ENCODE measurements at regions not wholly inside any gene's neighbourhood (a gene's known extent, or its start where the extent isn't known, plus 50 kb on each side); places are given as distances from the start of the nearest gene placed in this dataset.

DNA sequence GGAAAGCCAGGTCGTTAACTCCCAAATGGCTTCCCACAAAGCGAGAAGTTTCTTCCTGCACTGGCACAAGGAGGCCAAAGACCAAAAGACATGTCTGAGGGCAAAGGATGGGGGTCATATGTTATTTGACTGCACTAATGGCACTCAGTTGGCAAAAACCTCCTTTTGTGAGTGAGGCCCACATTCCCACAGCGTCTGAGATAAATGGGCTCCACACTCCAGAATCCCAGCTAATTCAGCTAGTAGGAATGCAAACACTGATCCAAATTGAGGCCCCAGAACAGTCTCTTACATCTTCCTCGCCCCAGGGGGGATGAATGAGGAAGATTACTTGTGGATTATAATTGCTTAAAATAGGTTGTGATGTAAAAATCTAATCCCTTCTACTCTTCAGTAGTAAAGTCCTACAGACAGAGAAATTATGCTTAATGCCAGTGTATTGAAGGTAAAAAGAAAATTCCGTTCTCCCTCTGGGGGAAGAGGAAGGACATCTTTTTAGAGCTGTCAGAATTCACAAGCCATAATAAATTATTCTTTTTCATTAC lies 86.4 kb upstream of the PIWIL1 start:
- POLR2A ChIA-PET: no interaction called here
- H3K27ac ChIP-seq (ENCODE audit: low read length): no peak overlapping the region
- H3K4me1 ChIP-seq (ENCODE audit: control insufficient read depth in 1 of 2, extremely low read depth in 1 of 2, insufficient read depth in 2 of 2, low read length in 2 of 2): no peaks in the 10 kb centered on the region
- Mint-ChIP-seq H3K9me3 (peaks cover 0 to 6% (median 0%) of the 10 kb centered on the region in 3 donors), H3K36me3 (no peaks in the 10 kb centered on the region), H3K27me3 (peaks cover 0 to 8% of the 10 kb centered on the region in 2 donors), H3K4me3 (no peak overlapping the region), H3K27ac (no peak overlapping the region), H3K4me1 (no peaks in the 10 kb centered on the region)
- no peak for ATAC-seq (replicated peaks in 1 of 4)
- H3K36me3 ChIP-seq (ENCODE audit: control insufficient read depth in 2 of 2, extremely low read depth in 1 of 2, insufficient read depth in 1 of 2, low read length in 1 of 2): no peaks in the 10 kb centered on the region
- no peak overlapping the region for H3K4me3 ChIP-seq (ENCODE audit: control insufficient read depth in 1 of 2, extremely low read depth in 1 of 2, low read length in 1 of 2)
- no peak for DNase-seq
- H3K9me3 ChIP-seq: no peaks in the 10 kb centered on the region
- CTCF ChIA-PET: no interaction called here
- no peaks in the 10 kb centered on the region for H3K27me3 ChIP-seq (replicated peaks in 1 of 2; ENCODE audit: control insufficient read depth in 2 of 2, extremely low read depth in 1 of 2, insufficient read depth in 2 of 2, low read length in 1 of 2)
- WGBS (ENCODE audit: insufficient coverage): 80% methylated on average over 1 of the region's 5 CpGs

DNA sequence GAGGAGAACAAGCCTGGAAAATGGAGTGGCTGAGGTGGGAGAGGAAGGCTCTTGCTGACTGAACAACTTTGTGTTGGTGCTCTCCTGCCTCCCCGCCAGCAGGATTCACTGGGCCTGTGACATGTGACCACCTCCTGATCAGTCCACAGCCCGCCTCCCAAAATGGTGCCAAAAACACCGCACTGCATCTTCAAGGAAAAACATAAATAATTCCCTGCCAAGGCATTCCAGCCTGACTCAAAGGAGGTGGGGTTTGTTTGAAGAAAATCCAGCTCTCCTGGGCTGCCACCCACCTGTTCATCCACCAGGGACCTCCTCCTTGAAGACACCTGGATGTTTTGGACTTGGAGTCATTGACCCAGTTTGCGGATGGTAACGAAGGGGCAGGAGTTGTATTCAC lies 83.8 kb upstream of the PIWIL1 start:
- Mint-ChIP-seq H3K36me3 (no peaks in the 10 kb centered on the region), H3K27ac (no peak overlapping the region), H3K4me1 (no peaks in the 10 kb centered on the region), H3K9me3 (no peaks in the 10 kb centered on the region), H3K4me3 (no peak overlapping the region), H3K27me3 (peaks cover 0 to 8% of the 10 kb centered on the region in 2 donors)
- CTCF ChIA-PET: no interaction called here
- POLR2A ChIA-PET: no interaction called here
- H3K27me3 ChIP-seq (replicated peaks in 1 of 2; ENCODE audit: control insufficient read depth in 2 of 2, extremely low read depth in 1 of 2, insufficient read depth in 2 of 2, low read length in 1 of 2): no peaks in the 10 kb centered on the region
- DNase-seq (no peak), ATAC-seq (replicated peaks in 1 of 4) (no peak)
- no CpG with 5 or more reads among the region's 5 CpGs for WGBS (ENCODE audit: insufficient coverage)
- H3K4me3 ChIP-seq (ENCODE audit: control insufficient read depth in 1 of 2, extremely low read depth in 1 of 2, low read length in 1 of 2): no peak overlapping the region
- no peaks in the 10 kb centered on the region for H3K36me3 ChIP-seq (ENCODE audit: control insufficient read depth in 2 of 2, extremely low read depth in 1 of 2, insufficient read depth in 1 of 2, low read length in 1 of 2)
- no peak overlapping the region for H3K27ac ChIP-seq (ENCODE audit: low read length)
- no peaks in the 10 kb centered on the region for H3K4me1 ChIP-seq (ENCODE audit: control insufficient read depth in 1 of 2, extremely low read depth in 1 of 2, insufficient read depth in 2 of 2, low read length in 2 of 2)
- no peaks in the 10 kb centered on the region for H3K9me3 ChIP-seq

DNA sequence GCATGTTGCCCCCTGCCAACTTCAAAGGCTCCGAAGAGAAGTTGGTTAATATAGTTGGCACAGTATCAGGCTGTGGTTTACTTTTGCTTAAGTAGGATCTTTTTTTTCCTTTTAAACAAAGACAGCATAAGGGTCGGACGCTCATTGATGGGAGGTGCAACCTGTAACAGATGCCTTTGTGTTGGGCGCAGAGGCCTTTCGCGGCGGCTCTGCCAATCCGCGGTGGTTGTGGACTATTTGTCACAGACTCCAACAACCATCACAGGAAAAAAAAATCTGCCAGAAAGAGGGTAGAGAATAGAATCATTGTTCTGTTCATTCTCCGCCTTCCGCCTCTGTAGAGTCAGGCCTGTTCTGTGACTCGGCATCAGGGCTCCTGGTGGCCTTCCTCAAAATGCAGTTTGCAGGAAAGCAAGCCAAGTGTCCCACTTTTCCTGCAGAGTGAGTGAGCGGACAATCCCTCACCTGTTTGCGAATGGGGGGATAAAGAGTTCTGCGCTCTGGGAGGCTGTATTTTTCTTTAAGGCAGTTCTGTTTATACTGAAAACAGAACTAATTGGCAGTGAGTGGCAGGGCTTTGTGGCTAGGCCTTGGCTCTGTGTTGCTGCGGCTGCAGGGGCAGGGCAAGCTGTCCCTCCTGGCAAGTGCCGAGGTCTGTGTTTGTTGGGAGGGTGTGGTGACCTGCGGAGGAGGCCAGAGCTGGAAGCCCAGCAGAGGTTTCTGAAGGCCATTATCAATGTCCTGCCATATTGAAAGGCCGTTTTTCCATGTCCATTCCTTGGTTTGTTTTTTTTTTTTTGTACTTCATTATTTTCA lies 83.0 kb upstream of the PIWIL1 start:
- no peaks in the 10 kb centered on the region for H3K27me3 ChIP-seq (replicated peaks in 1 of 2; ENCODE audit: control insufficient read depth in 2 of 2, extremely low read depth in 1 of 2, insufficient read depth in 2 of 2, low read length in 1 of 2)
- 90% methylated on average over 8 of the region's 19 CpGs for WGBS (ENCODE audit: insufficient coverage)
- H3K4me3 ChIP-seq (ENCODE audit: control insufficient read depth in 1 of 2, extremely low read depth in 1 of 2, low read length in 1 of 2): no peak overlapping the region
- no peaks in the 10 kb centered on the region for H3K36me3 ChIP-seq (ENCODE audit: control insufficient read depth in 2 of 2, extremely low read depth in 1 of 2, insufficient read depth in 1 of 2, low read length in 1 of 2)
- Mint-ChIP-seq H3K4me1 (no peaks in the 10 kb centered on the region), H3K9me3 (no peaks in the 10 kb centered on the region), H3K27ac (no peak overlapping the region), H3K27me3 (peaks cover 0 to 8% of the 10 kb centered on the region in 2 donors), H3K36me3 (no peaks in the 10 kb centered on the region), H3K4me3 (no peak overlapping the region)
- ChIA-PET CTCF (no interaction called here), POLR2A (no interaction called here)
- DNase-seq (no peak), ATAC-seq (replicated peaks in 1 of 4) (no peak)
- no peaks in the 10 kb centered on the region for H3K9me3 ChIP-seq
- H3K4me1 ChIP-seq (ENCODE audit: control insufficient read depth in 1 of 2, extremely low read depth in 1 of 2, insufficient read depth in 2 of 2, low read length in 2 of 2): no peaks in the 10 kb centered on the region
- H3K27ac ChIP-seq (ENCODE audit: low read length): no peak overlapping the region

- CTCF ChIA-PET: no interaction called here
- DNase-seq (no peak), ATAC-seq (replicated peaks in 1 of 4) (no peak)
- Histone ChIP-seq H3K27me3 (replicated peaks in 1 of 2; ENCODE audit: control insufficient read depth in 2 of 2, extremely low read depth in 1 of 2, insufficient read depth in 2 of 2, low read length in 1 of 2) (no peaks in the 10 kb centered on the region), H3K4me3 (ENCODE audit: control insufficient read depth in 1 of 2, extremely low read depth in 1 of 2, low read length in 1 of 2) (no peak overlapping the region), H3K4me1 (ENCODE audit: control insufficient read depth in 1 of 2, extremely low read depth in 1 of 2, insufficient read depth in 2 of 2, low read length in 2 of 2) (no peaks in the 10 kb centered on the region), H3K9me3 (no peaks in the 10 kb centered on the region), H3K36me3 (ENCODE audit: control insufficient read depth in 2 of 2, extremely low read depth in 1 of 2, insufficient read depth in 1 of 2, low read length in 1 of 2) (no peaks in the 10 kb centered on the region), H3K27ac (ENCODE audit: low read length) (no peak overlapping the region)
- Mint-ChIP-seq H3K36me3 (no peaks in the 10 kb centered on the region), H3K4me3 (no peak overlapping the region), H3K4me1 (no peaks in the 10 kb centered on the region), H3K27me3 (no peaks in the 10 kb centered on the region), H3K27ac (no peak overlapping the region), H3K9me3 (no peaks in the 10 kb centered on the region)
- POLR2A ChIA-PET: no interaction called here
- WGBS (ENCODE audit: insufficient coverage): 69% methylated on average over 7 of the region's 10 CpGs
Observed at GRCh38 chr12:130258863-130259262, 78.8 kb upstream of the PIWIL1 start.

DNA sequence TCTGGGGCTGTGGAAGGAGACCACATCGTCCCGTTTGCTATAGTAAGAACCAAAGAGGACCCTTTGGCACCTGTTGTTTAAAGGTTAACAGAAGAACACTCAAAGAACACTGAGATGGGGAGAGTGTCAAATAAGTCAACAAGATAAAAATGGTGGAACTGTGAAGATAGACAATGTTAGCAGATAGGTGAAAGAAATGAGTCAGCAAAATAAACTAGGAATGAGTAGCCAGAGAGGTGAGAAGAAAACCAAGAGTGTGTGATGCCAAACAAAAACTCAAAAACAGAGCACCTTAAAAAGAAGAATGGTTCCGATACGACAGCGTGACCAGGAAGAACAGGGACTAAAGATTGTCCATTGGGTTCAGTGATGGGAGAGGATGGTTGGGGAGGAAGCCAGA lies 74.7 kb upstream of the PIWIL1 start:
- H3K36me3 Mint-ChIP-seq: no peaks in the 10 kb centered on the region
- ChIA-PET POLR2A (no interaction called here), CTCF (no interaction called here)
- no peak for DNase-seq
- no peaks in the 10 kb centered on the region for H3K27me3 ChIP-seq (replicated peaks in 1 of 2; ENCODE audit: control insufficient read depth in 2 of 2, extremely low read depth in 1 of 2, insufficient read depth in 2 of 2, low read length in 1 of 2)
- no peak overlapping the region for H3K27ac ChIP-seq (ENCODE audit: low read length)
- H3K9me3 ChIP-seq: no peaks in the 10 kb centered on the region
- no peak overlapping the region for H3K4me3 Mint-ChIP-seq
- H3K4me1 Mint-ChIP-seq: no peaks in the 10 kb centered on the region
- no peaks in the 10 kb centered on the region for H3K36me3 ChIP-seq (ENCODE audit: control insufficient read depth in 2 of 2, extremely low read depth in 1 of 2, insufficient read depth in 1 of 2, low read length in 1 of 2)
- no peak overlapping the region for H3K4me3 ChIP-seq (ENCODE audit: control insufficient read depth in 1 of 2, extremely low read depth in 1 of 2, low read length in 1 of 2)
- H3K27me3 Mint-ChIP-seq: peaks cover 0 to 8% of the 10 kb centered on the region in 2 donors
- ATAC-seq (replicated peaks in 1 of 4): no peak
- H3K27ac Mint-ChIP-seq: no peak overlapping the region
- H3K4me1 ChIP-seq (ENCODE audit: control insufficient read depth in 1 of 2, extremely low read depth in 1 of 2, insufficient read depth in 2 of 2, low read length in 2 of 2): no peaks in the 10 kb centered on the region
- WGBS (ENCODE audit: insufficient coverage): 94% methylated on average over 5 of the region's 5 CpGs
- H3K9me3 Mint-ChIP-seq: peaks cover 0 to 4% (median 0%) of the 10 kb centered on the region in 3 donors

DNA sequence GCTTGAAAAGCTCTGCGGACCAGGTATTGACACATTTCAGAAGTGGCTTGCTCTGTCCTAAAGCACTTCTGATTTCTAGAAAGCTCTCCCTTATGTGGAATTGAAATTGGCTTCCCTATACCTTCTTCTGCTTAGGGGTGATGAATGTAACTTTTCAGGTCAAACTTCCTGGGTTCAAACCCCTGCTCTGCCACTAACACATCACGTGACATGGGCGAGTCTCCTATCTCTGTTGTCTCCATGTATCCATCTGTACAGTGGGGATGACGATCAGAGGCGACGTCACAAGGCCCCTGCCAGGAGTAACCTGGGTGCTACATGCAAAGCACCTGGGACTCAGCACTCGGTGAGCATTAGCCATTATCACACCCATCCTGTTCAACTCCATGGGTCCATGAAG lies 73.7 kb upstream of the PIWIL1 start:
- Mint-ChIP-seq H3K4me1 (no peaks in the 10 kb centered on the region), H3K27ac (no peak overlapping the region), H3K4me3 (no peak overlapping the region), H3K27me3 (peaks cover 0 to 8% of the 10 kb centered on the region in 2 donors), H3K36me3 (no peaks in the 10 kb centered on the region), H3K9me3 (peaks cover 0 to 4% (median 0%) of the 10 kb centered on the region in 3 donors)
- Histone ChIP-seq H3K9me3 (no peaks in the 10 kb centered on the region), H3K4me1 (ENCODE audit: control insufficient read depth in 1 of 2, extremely low read depth in 1 of 2, insufficient read depth in 2 of 2, low read length in 2 of 2) (no peaks in the 10 kb centered on the region), H3K27me3 (replicated peaks in 1 of 2; ENCODE audit: control insufficient read depth in 2 of 2, extremely low read depth in 1 of 2, insufficient read depth in 2 of 2, low read length in 1 of 2) (no peaks in the 10 kb centered on the region), H3K27ac (ENCODE audit: low read length) (no peak overlapping the region), H3K4me3 (ENCODE audit: control insufficient read depth in 1 of 2, extremely low read depth in 1 of 2, low read length in 1 of 2) (no peak overlapping the region), H3K36me3 (ENCODE audit: control insufficient read depth in 2 of 2, extremely low read depth in 1 of 2, insufficient read depth in 1 of 2, low read length in 1 of 2) (no peaks in the 10 kb centered on the region)
- ATAC-seq (replicated peaks in 1 of 4) (no peak), DNase-seq (no peak)
- ChIA-PET CTCF (no interaction called here), POLR2A (no interaction called here)
- 94% methylated on average over 6 of the region's 7 CpGs for WGBS (ENCODE audit: insufficient coverage)

All from T-cell (primary cell).